Lower leg skin (tissue), 3 donors: ENCODE measurements at regions not wholly inside any gene's neighbourhood (a gene's known extent, or its start where the extent isn't known, plus 50 kb on each side); places are given as distances from the start of the nearest gene placed in this dataset.

Experiments
- POLR2A ChIP-seq, 2 donors: fragments of 450-650 bp; IDR thresholded peaks; one replicate each; pipeline ENCODE4 v1.6.1; 2016 to 2017; ENCODE audit warnings: antibody characterized with exemption in 2 of 2, mild to moderate bottlenecking in 1 of 2, moderate library complexity in 1 of 2
- TF ChIP-seq, protein P1 (sequence below), 3 donors: fragments of 450-650 bp; IDR thresholded peaks; one replicate each; pipeline ENCODE4 v1.5.1; 2016; ENCODE audit warnings: antibody characterized with exemption in 3 of 3, mild to moderate bottlenecking in 3 of 3, moderate library complexity in 2 of 3

DNA sequence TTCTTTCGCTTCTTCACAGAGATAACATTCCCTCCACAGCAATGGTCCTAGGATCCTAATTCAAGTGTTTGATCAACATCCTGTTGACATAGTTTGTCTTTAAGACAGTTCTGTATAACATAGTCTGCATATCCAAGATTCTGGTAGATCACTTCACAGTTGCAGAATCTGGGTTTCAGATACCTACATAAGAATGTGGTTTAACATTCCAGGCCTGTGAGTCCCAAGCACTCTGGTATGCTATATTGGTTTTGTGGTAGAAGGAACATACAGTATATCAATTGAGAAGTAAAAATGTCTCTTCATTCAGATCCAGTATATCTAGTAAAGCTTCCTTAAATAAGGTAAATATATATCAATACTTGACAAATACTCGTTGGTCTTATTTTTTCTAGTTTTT is 914.2 kb upstream of the CDH6 start:
- TF ChIP-seq, protein P1, sequence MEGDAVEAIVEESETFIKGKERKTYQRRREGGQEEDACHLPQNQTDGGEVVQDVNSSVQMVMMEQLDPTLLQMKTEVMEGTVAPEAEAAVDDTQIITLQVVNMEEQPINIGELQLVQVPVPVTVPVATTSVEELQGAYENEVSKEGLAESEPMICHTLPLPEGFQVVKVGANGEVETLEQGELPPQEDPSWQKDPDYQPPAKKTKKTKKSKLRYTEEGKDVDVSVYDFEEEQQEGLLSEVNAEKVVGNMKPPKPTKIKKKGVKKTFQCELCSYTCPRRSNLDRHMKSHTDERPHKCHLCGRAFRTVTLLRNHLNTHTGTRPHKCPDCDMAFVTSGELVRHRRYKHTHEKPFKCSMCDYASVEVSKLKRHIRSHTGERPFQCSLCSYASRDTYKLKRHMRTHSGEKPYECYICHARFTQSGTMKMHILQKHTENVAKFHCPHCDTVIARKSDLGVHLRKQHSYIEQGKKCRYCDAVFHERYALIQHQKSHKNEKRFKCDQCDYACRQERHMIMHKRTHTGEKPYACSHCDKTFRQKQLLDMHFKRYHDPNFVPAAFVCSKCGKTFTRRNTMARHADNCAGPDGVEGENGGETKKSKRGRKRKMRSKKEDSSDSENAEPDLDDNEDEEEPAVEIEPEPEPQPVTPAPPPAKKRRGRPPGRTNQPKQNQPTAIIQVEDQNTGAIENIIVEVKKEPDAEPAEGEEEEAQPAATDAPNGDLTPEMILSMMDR (IDR thresholded peaks at IDR 0.05) = no peak
- TF ChIP-seq POLR2A (IDR thresholded peaks at IDR 0.05) = no peak
